GM21381 (cell line): ENCODE measurements at regions not wholly inside any gene's neighbourhood (a gene's known extent, or its start where the extent isn't known, plus 50 kb on each side); places are given as distances from the start of the nearest gene placed in this dataset.

Experiments
- ATAC-seq: cut with Tn5 transposase; IDR thresholded peaks from one replicate; pipeline ENCODE4 v1.9.1; 2021; ENCODE audit warnings: mild to moderate bottlenecking, moderate library complexity; ENCODE audit not compliant: unreplicated experiment

DNA sequence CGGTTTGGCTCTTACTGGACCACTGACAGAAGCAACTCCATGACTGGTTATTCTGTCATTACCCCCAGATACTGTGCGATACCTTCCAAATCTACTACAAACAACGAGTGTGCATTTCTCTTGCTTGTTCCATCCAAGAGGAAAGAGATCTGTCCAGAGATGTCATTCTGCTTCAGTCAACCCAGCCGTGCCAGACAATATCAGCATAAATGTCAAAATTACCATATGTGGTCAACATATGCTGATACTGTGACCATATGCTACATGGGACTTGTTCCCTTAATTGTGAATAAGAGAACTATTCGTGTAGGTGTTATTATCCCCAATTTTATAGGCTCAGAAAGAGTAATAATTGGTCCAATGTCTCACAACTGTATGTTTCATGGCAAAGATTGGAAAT is 143.2 kb upstream of the PRSS1 start:
- ATAC-seq = no peak

GRCh38 chr7:142604671-142605070 is 144.6 kb upstream of the PRSS1 start:
- ATAC-seq = no peak

DNA sequence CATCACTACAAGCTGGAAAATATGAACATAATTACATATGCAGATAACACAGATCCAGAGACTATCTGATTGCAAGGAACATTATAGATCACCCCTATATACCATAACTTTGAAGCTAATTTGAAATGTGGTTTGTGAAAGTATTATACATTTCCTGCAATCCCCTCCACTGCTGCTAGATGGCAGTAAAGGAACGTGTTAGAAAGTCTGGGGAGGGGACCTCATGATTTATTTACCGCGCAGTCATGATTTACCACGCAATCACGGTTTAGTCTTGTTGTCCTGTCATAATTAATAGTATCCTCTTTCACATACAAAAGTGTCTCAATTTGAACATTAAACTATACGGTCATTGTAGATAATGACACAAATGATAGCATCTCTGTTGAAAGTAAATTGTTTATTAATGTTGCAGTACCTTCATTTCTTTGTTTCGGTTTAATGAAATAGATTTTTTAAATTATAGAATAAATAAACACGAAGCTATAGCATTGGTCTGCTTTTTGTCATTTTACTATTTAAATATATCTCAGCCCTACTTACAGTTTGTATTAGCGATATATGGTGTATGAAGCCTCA is 145.3 kb upstream of the PRSS1 start:
- peak; percentile 60 for ATAC-seq

DNA sequence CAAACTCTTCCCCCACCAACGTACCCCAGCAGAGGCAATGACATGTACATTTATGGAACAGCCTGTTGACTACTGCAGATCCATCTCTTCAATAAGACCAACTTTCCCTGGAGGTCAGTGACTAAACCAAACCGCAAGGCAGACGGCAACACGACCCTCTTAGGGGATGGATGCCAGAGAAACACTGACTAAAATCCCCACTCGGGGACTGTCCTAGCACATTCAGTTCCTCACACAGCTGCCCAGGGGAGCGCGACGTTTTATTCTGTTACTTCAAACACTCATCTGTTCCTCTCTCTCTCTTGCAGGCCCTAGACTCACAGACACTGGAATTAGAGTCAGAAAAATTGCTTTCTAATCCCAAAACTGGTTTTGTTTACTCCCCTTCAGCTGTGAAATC is 146.5 kb upstream of the PRSS1 start:
- no peak for ATAC-seq

DNA sequence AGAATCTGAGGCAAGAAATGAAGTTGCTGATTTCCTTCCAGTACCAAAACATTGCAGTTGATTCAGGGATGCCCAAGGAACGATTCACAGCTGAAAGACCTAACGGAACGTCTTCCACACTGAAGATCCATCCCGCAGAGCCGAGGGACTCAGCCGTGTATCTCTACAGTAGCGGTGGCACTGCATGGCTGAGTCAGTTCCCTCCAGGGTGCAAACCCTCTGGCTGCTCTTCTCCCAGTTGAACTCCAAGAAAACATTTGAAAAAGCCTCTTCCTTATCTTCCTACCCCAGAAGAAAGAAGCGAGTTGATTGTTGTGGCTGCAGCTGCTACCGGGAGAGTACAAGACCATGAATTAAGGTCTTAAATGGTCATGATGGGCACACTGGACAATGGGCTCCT is 147.1 kb upstream of the PRSS1 start:
- no peak for ATAC-seq

DNA sequence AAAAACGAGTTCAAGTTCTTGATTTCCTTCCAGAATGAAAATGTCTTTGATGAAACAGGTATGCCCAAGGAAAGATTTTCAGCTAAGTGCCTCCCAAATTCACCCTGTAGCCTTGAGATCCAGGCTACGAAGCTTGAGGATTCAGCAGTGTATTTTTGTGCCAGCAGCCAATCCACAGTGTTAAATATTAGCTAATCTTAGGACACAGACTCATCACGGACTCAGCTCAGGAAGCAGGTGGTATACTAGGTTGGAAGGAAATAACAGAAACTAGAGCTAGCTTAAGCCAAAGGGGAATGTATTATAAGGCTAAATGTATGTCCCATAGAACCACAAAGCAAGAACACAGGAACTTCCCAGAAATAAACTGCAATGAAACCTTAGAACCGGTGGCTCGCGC is 151.0 kb upstream of the PRSS1 start:
- no peak for ATAC-seq

- no peak for ATAC-seq
Observed at GRCh38 chr7:142597547-142597946, 151.7 kb upstream of the PRSS1 start.

DNA sequence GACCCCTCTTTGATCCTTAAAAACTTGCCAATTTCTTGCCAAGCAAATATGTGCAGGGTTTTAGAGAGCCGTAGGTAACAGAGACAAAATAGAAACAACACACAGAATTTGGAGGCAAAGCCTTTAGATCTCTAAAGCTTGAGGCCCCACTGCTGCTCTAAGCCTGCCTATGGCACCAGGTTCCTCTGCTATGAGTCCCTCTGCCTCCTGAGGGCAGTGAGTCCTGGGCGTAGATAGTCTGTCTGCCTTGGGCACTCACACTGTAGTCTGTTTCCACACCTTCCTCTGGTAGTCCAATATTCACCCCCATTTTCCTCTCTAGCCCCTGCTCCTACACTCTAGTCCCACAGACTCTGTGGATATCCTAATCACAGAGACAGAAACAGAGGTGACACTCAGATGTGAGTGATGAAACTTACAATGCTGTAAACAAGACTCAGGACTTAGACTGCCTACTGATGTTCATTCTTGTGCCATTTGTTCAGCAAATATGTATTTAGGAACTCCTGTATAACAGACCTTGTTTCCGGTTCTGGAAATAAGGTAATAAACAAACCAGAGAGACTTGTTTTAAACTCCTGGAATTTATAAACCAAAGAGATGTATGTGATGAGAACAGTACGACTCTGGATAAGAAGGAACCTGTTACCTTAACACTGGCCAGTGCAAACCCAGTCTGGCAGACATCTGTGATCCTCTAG is 153.3 kb upstream of the PRSS1 start:
- ATAC-seq = no peak

DNA sequence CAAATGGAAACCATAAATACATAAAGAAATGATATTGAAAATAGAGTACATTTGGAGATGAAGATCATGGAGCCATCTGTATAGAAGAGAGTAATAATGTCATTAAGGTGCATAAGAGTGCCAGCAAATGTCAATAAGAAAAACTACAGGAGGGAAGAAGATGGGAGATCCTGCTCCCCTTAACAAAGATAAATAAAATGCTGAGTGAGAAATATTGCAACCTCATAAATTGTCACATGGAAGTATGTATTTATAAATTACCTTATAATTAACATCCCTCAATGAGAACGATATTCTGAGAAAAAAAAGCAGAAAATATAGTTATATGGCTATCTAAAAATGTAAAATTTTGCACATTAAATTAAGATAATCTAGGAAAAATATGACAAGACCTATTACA is 155.2 kb upstream of the PRSS1 start:
- no peak for ATAC-seq

- no peak for ATAC-seq
Observed at GRCh38 chr7:142593106-142593505, 156.2 kb upstream of the PRSS1 start.

DNA sequence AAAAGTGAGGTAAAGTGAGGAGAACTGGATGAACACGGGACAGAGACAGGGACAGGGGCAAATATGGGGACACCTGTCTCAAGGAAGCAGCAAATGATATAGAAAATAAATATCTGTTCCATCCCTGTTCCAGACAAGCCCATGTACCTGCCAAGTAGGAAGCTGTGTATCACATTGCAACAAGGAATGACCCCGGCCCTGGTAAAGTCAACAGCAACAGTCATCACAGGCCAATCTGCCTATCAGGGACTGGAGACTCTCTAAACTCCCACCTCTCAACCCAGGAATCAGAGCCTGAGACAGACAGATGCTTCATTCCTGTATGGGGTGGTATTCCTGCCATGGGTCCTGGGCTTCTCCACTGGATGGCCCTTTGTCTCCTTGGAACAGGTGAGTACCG is 156.6 kb upstream of the PRSS1 start:
- ATAC-seq = no peak

DNA sequence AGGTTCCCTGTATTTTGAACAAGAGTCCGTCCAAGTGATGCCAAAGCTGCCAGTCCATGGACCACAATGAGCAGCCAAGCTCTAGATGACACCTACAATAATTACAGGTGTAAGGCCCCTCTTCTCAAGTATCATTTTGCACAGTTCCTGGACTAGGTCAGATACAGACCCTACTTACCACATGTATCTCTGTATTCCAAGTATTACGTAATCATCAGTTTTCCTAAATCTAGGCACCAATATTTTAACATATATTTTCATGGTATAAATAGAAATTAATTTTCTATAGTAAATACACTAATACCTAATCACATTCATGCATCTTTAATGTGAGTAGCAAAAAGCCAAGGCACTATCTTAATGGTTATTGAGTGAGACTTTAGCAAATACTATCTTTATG is 157.0 kb upstream of the PRSS1 start:
- ATAC-seq = no peak

GRCh38 chr7:142590830-142591457 is 158.3 kb upstream of the PRSS1 start:
- no peak for ATAC-seq

DNA sequence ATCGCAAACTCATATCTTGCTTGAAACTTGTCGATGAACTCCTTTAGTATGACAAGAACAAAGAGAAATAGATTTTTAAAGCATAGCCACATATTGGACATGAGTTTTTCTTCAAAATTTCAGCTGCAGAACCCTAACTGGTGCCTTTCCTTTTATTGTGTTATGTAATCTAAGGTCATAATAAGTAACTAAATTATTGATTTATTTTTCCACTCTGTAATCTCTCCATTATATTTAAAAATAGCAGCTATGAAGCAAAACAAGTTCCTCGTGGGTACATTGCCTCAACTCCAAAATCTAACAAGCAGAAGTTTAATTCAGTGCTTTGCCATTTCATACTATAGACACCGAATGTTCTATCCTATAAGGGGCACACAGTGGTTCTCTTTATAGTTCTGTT is 159.2 kb upstream of the PRSS1 start:
- ATAC-seq = no peak

- peak; percentile 91 for ATAC-seq
Observed at GRCh38 chr7:142587578-142588191, 161.6 kb upstream of the PRSS1 start.

GRCh38 chr7:142586611-142587010 is 162.7 kb upstream of the PRSS1 start:
- no peak for ATAC-seq

DNA sequence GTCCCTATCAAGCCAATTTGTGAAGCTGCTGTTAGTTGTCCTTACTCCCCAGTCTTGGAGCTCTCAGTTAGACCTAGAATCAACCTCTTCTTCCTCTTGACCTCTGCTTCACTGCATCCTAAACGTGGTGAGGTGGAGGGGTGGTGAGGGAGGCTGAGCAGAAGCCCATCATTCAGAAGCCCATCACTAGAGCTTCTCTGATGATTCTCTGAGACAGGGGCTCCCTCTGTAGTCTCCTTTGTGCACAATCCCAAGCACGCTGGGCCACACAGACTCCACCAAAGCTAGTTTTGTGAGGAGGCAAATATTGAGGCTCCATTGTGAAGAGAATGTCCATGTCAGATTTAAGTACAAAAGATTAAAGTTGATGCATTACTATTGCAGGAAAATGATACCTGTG is 163.8 kb upstream of the PRSS1 start:
- ATAC-seq = no peak

DNA sequence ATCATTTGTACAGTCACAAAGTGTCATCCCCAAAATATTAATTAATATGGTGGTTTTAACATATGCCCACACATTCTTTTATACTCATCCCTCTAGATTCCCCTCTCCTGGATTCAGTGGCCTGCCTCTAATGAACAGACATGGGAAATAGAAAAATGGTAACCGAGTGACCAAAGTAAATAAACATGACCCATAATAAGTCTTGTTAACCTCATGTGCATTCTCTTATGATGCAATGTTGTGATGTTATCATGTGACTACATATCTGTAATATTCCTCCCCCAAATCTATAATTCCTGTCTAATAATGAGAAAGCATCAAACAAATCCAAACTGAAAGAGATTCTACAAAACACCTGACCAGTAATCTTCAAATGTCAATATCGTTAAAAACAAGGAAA is 164.5 kb upstream of the PRSS1 start:
- ATAC-seq = no peak

GRCh38 chr7:142583446-142583845 is 165.8 kb upstream of the PRSS1 start:
- ATAC-seq = no peak

DNA sequence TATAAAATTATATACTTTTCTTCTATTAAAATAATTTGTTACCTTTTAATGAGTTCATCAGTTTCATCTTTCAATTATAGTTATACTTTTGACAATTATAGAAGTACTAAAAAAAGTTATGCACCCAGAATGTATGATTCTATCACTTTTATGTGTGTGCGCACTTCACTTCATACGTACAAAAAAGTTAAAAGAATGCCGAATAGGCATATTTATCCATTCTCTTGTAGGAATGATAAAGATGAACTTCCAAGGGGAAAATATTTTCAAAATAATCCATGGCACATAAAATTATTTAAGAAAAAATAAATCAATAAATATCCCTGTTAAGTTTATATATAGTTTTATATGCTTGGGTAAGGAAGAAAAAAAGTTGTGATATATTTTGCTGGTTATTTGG is 166.9 kb upstream of the PRSS1 start:
- ATAC-seq = no peak

- peak; percentile 78 for ATAC-seq
Observed at GRCh38 chr7:142581341-142581740, 167.9 kb upstream of the PRSS1 start.

DNA sequence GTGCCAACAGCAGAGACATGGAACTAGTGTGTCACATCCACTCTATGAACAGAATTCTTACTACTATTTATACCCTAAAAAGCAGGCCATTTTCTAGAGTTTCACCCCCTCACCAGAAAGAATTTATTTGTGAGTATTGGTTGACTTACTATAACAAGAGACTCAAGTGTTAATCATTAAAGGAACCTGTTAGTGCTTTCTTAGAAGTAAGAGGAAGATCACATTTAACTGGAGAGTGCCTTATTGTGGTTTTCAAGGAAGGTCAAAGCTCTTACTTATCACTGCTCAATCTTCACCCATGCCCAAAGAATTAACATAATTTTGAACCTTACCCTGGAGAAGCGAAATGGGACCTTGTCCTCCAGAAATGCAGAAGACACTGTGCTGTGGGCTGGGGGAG is 169.3 kb upstream of the PRSS1 start:
- ATAC-seq = peak; percentile 41
